ENCODE measurements at regions not wholly inside any gene's neighbourhood (a gene's known extent, or its start where the extent isn't known, plus 50 kb on each side); places are given as distances from the start of the nearest gene placed in this dataset.
A peak's percentile ranks its signal among the peaks of the same experiment; 100 is the strongest.
"Not testable (repeated sequence)": the region's sequence is repeated elsewhere in the genome, so short reads cannot be mapped to it uniquely, and the experiment has no call there.

DNA sequence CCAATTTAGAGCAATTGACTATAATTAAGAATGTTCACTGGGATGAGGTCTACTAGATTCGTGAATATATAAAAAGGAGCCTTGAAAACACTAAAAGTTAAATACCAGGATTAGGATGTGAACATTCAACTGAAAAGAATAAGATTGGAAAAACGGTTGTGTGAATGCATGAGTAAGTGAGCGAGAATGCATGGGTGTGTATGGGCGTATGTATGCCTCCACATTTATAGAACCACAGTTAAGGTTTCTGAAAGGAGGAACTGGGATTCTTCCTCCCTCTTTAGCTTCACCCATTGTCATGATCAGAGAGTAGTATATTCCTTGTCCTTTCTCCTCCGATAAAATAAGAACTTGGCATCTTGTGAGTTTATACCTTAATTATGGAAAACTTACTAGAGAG lies 151.1 kb upstream of the UBE2E3 start:
- no peak for DNase-seq

DNA sequence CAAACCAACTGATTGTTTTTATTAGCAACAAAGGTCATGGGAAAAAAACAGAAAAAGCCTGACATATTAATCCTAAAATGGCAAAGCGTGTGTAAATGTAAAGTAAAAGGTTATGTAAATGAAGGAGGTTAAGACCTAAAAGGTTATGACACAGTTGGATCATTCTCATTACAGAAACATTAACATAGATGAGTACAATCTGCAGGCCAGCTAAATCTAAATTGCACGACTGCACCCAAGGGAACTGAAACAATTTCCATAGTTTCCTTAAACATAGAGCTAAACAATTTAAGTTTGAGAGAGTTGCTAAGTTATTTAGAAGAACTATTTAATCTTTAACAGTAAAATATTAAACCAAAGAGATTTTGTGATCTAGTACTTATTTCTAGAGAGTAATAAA lies 151.6 kb upstream of the UBE2E3 start:
- DNase-seq, result no peak

DNA sequence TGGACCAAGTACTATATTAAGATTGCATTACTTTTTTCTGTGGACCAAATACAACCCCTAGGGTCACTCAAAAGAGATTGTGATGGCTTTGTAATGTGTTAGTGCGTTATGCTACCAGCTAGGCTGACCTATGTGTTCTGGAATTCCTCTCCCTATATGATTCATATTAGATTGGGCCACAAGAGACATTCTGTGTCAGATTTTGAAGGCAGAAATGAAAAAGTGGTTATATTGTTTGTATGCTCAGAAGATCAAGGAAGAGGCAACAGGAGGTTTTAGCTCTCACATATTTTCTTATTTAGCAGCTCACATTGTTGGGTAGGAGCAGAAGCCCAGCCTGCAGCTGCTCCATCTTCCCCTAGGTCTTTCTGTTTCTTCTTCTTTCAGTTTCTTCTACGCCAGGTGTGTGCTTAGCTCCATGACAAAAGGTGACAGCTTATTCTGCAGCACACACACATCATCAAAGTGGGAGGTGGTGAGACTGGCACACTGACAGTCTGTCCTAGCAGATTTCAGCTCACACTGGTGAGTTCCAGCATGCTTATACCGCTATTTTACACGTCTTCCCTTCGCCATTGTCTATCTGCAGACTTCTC lies 156.8 kb upstream of the UBE2E3 start:
- no peak for DNase-seq

DNA sequence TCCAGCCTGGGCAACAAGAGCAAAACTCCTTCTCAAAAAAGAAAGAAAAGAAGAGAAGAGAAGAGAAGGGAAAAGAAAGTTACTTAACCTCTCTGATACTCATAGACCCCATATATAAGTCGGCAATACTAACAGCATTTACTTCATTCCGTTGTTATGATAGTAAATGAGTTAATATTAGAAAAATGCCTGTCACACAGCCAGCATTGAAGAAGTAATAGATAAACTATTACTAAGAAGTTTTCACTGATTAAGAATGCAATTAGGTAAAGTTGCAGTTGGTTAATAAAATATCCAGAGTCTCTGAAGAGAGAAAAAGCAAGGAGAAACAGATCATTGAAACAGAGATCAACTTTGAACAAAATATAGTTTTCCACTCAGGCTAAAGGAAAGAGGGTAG lies 161.3 kb upstream of the UBE2E3 start:
- no peak for DNase-seq

DNA sequence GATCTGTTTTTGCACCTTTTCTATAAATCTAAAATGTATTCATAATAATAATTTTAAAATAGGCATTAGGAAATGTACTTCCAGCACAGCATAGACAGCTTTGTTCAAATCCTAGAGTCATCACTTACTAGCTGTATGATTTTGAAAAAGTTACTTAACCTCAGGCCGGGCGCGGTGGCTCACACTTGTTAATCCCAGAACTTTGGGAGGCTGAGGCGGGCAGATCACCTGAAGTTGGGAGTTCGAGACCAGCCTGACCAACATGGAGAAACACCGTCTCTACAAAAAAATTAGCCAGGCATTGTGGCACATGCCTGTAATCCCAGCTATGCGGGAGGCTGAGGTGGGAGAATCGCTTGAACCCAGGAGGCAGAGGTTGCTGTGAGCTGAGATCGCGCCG lies 161.7 kb upstream of the UBE2E3 start:
- not testable (repeated sequence) for DNase-seq

DNA sequence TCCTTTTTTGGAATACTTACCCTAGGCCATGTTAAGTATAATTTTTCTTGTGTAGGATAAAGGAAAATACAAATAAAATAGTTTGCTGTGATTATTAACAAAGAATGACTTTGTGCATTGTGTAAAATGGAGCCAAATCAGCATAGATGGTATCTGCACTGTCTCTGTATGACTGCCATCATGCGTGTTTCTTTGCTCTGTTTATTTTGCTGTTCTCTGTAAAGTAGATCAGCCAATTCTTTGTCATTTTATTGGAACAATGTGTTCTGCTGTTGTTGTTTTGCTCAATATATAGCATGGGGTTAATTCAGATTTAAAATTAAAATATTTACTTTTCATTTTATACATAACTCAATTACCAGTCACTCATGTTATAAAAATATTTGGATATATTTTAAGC lies 181.3 kb upstream of the UBE2E3 start:
- DNase-seq, result no peak

DNA sequence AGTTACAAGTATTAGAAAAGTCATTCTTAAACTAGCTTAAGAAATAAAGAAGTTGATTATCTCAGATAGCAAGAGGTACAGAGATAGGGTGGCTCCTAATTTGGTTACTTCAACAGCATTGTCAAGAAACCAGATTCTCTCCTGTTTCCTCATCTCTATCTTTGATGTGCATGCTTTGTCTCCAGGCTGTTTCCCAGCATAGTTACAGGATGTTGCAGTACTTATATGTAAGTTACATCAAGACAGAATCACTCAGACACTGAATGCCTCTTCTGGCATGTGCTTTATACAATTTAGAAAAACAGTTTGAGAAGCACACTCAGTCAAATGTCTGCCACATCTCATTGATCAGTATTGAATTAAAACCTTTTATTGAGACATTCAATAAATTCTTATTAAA lies 189.5 kb upstream of the UBE2E3 start:
- DNase-seq, result no peak

DNA sequence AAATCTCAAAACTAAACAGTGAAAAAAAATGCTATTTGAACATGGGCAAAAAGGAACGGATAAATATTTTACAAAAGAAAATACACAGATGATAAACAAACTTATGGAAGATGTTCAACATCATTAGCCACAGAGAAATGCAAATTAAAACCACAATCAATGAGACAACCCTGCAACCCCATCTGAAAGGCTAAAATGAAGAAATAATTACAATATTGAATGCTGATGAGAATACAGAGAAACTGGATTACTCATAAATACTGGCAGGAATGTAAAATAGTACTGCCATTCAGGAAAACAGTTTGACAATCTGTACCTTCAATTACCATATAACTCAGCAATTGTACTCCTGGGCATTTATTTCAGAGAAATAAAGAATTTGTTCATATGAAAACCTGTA lies 193.1 kb upstream of the UBE2E3 start:
- DNase-seq, result no peak

DNA sequence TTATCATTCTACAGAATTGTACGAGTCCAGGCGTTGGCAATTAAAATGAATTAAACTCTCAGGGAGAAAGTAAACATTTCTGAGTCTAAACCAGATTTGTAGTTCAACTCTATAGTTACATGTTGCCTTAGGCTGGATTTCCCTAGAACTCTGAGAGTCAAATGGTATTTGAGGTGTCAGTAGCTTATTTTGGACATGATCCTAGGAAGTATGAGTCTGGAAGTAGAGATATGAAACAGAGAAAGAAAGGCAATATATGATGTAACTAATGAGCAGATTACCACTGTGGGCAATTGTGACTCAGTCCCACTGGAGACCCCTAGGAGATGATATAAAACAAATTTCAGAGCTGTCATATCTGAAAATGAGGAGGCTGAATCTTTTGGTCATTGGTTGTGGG lies 199.1 kb upstream of the UBE2E3 start:
- no peak for DNase-seq

DNA sequence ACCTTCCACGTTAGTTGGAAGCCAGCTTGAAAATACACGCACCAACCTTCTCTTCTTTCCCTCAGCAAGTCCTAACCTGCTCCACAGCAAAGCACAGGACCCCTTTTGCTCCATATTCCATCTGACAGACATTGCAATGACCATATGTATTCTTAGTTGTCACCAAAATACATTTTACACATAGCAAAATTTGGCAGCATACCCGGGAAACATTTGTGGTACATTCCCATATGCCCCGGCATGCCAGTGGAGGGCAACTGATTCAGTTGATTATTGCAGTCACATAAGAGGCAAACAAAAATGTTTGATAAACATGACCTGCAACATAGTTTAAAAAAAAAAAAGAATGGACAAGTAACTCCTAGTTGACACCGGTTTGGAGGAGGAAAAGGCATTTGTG lies 202.1 kb upstream of the UBE2E3 start:
- DNase-seq, result no peak

DNA sequence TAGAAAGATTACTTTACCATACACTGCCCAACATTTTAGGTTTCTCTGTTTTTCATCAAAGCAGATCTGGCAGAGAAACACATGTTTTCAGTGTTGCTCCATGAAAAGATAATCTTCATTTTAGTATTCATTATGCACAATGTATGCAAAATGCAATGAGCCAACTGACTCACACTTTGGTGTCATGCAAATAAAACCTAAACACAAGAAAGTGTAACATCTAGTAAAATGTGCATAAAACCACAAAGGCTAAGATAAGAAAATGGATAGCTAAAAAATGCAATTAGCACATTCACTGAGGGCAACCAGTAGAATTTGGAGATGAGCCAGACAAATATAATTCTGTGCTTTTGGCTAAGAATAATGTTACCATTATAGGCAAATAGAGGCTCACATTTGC lies 203.5 kb upstream of the UBE2E3 start:
- DNase-seq, result no peak

DNA sequence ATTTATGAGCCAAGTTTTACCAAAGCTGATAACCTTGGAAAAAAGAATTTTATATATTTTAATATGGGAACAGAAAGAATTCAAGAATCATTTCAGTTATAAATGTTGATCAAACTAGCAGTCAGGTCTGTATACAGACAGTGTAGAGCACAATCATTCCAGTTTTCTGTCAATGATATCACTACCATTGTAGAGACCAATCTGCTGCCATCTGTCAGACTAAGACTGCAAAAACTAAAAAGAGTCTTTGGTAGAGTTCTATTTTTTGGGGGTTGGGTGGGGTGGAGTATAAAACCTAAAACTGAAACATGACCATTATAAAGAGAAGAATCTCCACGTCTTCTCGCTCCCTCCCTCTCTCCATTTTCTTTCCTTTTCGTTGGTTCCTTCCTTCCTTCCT lies 204.7 kb upstream of the UBE2E3 start:
- no peak for DNase-seq

DNA sequence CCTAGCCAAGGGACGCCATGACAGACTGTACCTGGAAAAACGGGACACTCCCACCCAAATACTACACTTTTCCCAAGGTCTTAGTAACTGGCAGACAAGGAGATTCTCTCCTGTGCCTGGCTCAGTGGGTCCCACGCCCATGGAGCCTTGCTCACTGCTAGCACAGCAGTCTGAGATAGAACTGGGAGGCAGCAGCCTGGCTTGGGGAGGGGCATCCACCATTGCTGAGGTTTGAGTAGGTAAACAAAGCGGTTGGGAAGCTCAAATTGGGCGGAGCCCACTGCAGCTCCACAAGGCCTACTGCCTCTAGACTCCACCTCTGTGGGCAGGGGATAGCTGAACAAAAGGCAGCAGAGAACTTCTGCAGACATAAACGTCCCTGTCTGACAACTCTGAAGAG lies 215.1 kb upstream of the UBE2E3 start:
- not testable (repeated sequence) for DNase-seq

DNA sequence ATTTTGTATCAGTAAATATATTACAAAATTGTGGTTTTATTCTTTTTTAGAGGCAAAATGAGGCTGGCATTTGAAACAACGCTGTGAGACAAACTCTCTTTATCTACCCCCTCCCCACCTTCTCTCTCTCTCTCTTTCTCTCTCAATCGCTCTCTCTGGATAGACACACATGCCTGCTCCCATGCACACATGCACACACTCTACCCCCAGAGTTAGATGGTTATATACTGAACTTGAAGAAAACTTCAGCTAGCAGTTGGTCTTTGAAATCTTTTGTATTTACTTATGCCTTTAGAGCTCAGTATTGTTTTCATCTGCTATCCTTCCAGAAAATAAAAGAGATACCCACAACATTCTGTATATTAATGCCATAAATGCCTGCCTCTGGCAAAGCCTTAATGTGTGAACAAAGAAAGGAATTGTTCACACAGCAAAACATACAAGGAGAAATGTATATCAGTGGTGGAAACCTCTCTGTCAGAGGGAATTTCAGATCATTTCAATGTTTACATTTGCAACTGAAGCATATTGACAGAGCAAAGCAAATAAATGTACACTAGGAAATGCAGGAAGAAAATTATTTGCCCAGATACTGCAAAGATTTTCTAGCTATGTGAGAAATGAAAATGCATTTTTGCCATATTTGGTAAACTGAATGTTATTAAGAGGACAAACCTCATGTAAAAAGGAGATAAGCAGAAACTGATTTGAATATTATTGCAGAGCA lies 217.0 kb upstream of the UBE2E3 start:
- peak; percentile 28 for DNase-seq

DNA sequence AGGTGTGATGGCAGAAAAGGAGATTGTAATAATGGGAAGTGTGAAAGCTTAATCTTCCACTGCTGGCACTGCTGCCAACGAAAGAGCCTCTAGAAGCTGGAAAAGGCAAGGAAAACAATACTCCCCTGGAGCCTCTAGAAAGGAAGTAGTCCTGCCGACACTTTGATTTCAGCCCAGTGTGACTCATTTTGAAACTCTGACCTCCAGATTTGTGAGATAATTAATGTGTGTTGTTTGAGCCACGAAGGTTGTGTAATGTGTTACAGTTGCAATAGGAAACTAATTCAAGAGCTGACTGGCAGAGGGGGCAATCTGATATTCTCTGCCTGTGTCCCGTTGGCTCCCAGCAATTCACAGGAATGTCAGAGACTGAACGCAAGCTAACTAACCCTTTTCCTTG lies 219.2 kb upstream of the UBE2E3 start:
- no peak for DNase-seq

DNA sequence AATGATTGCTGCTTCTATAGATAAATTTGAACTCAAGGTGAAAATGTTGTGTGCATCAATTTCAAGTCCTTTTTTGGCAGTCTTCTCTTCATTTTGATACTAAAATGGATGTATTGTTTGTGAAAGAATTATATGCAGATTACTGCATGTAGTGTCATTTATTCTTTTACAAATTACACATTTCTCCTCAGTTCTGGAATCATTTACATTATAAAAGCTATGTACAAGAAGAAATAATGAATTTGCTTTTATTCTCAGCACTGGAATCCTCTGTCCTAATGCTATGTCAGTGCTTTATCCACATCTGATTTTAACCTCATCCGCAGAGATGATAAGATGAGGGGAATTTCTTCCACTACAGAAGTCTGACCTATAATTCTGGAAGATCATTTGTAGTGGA lies 220.8 kb upstream of the UBE2E3 start:
- no peak for DNase-seq

DNA sequence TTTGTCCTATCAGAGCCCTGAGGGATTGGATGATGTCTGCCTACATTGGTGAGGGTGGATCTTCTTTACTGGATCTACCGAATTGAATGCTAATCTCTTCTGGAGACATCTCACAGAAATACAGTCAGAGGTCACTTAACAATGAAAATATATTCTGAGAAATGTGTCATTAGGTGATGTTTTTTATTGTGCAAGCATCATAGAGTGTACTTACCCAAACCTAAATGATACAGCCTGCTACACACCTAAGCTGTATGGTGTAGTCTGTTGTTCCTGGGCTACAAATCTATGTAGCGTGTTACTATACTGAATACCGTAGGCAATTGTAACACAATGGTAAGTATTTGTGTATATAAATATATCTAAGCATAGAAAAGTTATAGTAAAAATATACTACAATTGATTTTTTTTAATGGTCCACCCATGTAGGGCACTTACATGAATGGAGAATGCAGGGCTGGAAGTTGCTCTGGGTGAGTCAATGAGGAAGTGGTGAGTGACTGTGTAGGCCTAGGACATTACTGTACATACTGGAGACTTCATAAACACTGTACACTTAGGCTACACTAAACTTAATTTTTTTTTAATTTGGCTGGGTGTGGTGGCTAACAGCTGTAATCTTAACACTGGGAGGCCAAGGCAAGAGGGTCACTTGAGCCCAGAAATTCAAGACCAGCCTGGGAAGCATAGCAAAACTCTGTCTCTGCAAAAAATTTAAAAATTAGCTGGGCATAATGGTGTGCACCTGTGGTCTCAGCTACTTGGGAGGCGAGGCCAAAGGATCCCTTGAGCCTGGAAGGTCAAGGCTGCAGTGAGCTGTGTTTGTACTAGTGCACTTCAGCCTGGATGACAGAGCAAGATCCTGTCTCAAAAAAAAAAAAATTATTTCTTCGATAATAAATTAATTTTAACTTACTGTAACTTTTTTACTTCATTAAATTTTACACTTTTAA lies 226.3 kb upstream of the UBE2E3 start:
- DNase-seq, result no peak

DNA sequence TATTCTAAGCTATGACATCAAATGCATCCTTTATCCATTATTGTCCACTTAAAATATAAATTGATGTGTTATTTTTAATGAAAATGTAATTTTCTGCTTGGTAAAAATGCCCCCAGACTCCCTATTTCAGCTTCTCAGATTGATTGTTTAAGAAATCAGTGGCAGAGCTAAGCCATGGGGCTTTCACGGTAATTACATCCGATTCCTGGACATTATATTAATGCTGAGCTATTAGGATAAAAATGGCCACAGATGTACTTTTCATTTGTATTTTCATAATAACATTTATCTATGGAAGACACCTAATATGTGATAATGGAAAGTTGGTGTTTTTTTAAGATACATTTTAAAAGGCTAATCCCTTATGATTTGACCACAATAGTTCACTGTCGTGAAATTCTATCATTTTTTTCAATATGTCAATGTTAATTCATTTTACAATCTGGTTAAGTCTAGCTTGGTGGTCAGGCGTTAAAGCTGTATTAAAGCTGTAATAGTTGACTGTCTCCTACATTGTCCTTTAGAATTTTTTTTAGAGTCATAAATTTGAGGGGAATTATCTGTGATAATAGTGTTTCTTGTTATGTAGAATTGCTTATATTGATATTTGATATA lies 229.0 kb upstream of the UBE2E3 start:
- no peak for DNase-seq

DNA sequence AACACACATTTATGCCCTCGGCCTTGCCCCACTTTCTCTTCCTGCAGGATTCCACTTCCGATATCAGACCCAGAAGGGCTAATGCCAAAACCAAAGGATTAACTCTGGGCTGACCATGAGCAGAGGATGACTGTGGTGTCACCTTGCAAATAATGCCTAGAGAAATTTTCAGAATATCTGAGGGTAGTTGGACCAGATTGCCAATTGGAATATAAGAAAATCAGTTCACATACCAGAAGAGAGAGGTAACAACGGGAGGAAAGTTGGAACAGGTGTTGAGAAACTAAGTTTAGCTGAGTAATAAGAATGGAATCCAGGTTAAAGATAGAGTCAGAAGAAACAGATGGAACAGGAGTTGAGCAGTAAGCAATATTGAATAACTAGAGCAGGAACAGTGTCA lies 232.7 kb upstream of the UBE2E3 start:
- DNase-seq, result no peak

DNA sequence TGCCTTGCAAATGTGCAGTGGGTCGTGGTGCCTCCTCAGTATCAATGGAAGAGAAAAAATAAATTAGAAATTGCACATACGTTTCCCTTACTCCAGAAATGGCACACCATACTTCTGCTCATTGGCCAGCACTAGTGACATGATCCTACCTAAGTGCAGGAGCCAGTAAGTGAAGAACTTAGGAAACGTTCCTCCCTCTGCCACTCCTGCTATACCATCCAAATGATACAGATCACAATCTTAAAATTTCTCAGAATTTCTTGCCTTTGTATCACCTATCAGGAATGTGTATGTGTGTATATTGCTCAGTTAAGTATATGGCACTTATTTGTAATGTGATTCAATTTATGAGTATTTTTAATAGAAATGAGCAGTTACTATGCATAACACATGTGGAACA lies 237.0 kb upstream of the UBE2E3 start:
- no peak for DNase-seq

DNA sequence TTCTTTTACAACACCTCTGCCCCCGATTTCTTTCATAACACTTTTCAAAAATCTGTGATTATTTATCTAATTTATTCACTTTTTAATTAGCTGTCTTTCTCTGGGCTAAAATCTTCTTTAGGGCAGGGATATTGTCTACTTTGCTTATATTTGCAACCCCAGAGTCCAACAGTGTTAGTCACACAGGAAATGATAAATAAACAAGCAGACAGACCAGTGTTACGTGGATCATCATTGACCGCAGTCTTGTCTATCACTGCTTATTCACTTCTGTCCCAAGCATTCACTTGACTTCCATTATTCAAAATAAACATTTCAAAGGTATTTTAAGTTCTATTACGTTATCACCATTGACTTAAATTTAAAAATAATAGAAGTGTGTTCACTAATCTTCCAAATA lies 237.6 kb upstream of the UBE2E3 start:
- no peak for DNase-seq

DNA sequence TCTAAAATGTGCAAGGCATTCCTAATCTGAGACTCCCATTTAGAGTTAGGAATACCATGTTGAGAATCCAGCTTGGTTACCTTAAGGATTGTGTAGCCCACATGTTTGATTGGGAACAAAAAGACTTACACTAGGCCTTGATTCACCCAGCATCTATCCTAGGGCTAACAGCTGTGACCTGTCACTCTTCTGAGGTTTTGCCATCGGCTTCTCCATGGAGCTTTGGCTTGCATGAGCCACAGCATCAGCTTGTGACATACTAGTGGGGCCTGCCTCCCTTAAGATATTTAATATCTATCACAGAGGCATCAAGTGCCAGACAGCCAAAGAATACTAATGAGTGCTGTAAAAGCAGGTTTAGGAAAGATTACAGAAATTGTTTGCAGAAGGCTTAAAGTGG lies 241.3 kb upstream of the UBE2E3 start:
- no peak for DNase-seq

DNA sequence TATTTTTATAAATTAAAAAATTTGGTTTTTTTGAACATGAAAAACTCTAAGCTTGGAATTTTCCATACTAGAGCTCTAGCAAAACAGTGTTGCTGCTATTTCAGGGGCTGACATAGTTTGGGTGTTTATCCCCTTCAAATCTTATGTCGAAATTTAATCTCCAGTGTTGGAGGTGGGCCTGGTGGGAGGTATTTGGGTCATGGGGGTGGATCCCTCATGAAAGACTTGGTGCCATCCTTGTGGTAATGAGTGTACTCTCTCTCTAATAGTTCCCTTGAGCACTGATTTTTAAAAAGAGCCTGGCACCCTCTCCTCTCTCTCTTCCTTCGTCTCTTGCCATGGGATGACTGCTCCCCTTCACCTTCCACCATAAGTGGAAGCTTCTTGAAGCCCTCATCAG lies 244.6 kb upstream of the UBE2E3 start:
- no peak for DNase-seq

DNA sequence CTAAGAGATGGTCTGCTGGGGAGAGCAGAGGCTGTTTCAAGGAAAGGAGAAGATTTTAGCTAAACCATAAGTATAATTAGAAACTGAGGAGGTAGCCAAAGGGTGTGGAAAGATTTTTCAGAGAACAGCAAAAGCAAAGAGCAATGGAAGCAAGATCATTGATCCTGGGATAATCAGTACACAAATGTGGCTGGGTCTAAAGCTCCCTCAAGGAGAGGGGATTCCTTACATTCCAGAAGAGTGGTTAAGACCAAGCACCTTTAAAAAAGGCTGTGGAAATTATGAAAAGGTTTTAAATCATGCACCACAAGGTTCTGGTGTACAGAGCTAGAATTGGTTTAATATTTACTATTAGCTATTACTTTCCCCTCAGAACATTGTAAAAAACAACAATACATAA lies 246.0 kb upstream of the UBE2E3 start:
- DNase-seq, result no peak

All from NCI-H1092 treated with DMSO at 0.1 percent for 48 hours (cell line).